ENCODE measurements at regions not wholly inside any gene's neighbourhood (a gene's known extent, or its start where the extent isn't known, plus 50 kb on each side); places are given as distances from the start of the nearest gene placed in this dataset.

- no peak overlapping the region for H3K4me2 ChIP-seq
- no peak overlapping the region for H3K4me3 ChIP-seq (IDR thresholded peaks at IDR 0.05; ENCODE audit: insufficient read depth, low read depth, low read length)
- no peaks in the 10 kb centered on the region for H3K4me1 ChIP-seq (ENCODE audit: low read depth, poor library complexity, severe bottlenecking)
- H4K20me1 ChIP-seq (ENCODE audit: insufficient read depth): no peaks in the 10 kb centered on the region
- H3K36me3 ChIP-seq (ENCODE audit: insufficient read depth): no peaks in the 10 kb centered on the region
- H3K27me3 ChIP-seq (ENCODE audit: insufficient read depth, low read depth): no peaks in the 10 kb centered on the region
- no peak overlapping the region for H2AFZ ChIP-seq (ENCODE audit: low read depth)
- TF ChIP-seq CTCF (conservative IDR thresholded peaks at IDR 0.05; ENCODE audit: low read depth, low read length): no peak
- H3K9ac ChIP-seq: no peak overlapping the region
- no peak overlapping the region for H3K27ac ChIP-seq
- H3K79me2 ChIP-seq (ENCODE audit: insufficient read depth, low read depth): no peaks in the 10 kb centered on the region
Measured at GRCh38 chr4:152236519-152237056, 299.3 kb downstream of the FBXW7 start.

GRCh38 chr4:152235718-152236117 is 300.2 kb downstream of the FBXW7 start:
- H2AFZ ChIP-seq (ENCODE audit: low read depth): no peak overlapping the region
- no peak overlapping the region for H3K4me3 ChIP-seq (IDR thresholded peaks at IDR 0.05; ENCODE audit: insufficient read depth, low read depth, low read length)
- no peak for TF ChIP-seq CTCF (conservative IDR thresholded peaks at IDR 0.05; ENCODE audit: low read depth, low read length)
- no peaks in the 10 kb centered on the region for H3K36me3 ChIP-seq (ENCODE audit: insufficient read depth)
- no peaks in the 10 kb centered on the region for H3K79me2 ChIP-seq (ENCODE audit: insufficient read depth, low read depth)
- no peaks in the 10 kb centered on the region for H3K4me1 ChIP-seq (ENCODE audit: low read depth, poor library complexity, severe bottlenecking)
- H4K20me1 ChIP-seq (ENCODE audit: insufficient read depth): no peaks in the 10 kb centered on the region
- H3K27ac ChIP-seq: no peak overlapping the region
- no peaks in the 10 kb centered on the region for H3K27me3 ChIP-seq (ENCODE audit: insufficient read depth, low read depth)
- H3K9ac ChIP-seq: no peak overlapping the region
- H3K4me2 ChIP-seq: no peak overlapping the region

DNA sequence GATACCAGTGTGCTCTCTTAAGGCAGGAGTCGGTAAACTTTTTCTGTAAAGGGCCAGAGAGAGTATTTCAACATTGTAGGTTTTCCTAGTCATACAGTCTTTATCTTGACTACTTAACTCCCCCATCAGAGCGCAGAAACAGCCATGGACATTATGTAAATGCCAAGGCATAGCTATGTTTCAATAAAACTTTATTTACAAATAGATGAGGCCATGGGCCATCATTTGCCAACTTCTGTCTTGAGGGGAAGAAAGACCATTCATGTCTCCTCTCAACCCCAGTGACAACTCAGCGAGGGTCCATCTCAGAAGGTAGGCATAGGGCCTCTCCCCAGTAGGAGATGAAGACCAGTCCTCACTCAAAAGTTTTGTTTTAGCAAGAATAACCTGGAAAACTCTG is 301.3 kb downstream of the FBXW7 start:
- Histone ChIP-seq H3K36me3 (ENCODE audit: insufficient read depth) (no peaks in the 10 kb centered on the region), H2AFZ (ENCODE audit: low read depth) (no peak overlapping the region), H4K20me1 (ENCODE audit: insufficient read depth) (no peaks in the 10 kb centered on the region), H3K4me3 (IDR thresholded peaks at IDR 0.05; ENCODE audit: insufficient read depth, low read depth, low read length) (no peak overlapping the region), H3K9ac (no peak overlapping the region), H3K4me1 (ENCODE audit: low read depth, poor library complexity, severe bottlenecking) (no peaks in the 10 kb centered on the region), H3K79me2 (ENCODE audit: insufficient read depth, low read depth) (no peaks in the 10 kb centered on the region), H3K27me3 (ENCODE audit: insufficient read depth, low read depth) (no peaks in the 10 kb centered on the region), H3K4me2 (no peak overlapping the region), H3K27ac (no peak overlapping the region)
- no peak for TF ChIP-seq CTCF (conservative IDR thresholded peaks at IDR 0.05; ENCODE audit: low read depth, low read length)

DNA sequence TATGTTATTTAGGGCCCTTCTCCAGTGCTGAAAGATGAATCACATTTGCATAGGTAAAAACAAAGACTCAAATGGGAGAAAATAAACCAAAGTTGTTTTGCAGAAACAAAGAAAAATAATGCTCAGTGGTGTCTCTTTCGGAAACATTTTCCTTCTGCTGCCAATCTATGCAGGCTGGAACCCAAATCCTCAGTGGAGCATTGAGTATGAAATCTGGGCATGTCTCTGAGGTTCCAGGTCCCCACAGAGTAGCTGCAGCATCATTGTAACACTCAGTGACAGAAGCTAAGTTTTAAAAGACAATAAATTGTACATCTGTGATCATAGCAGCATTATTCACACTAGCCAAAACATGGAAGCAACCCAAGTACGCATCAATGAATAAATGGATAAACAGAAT is 303.6 kb downstream of the FBXW7 start:
- H3K79me2 ChIP-seq (ENCODE audit: insufficient read depth, low read depth): no peaks in the 10 kb centered on the region
- H3K9ac ChIP-seq: no peak overlapping the region
- no peaks in the 10 kb centered on the region for H3K36me3 ChIP-seq (ENCODE audit: insufficient read depth)
- H3K27ac ChIP-seq: no peak overlapping the region
- no peak overlapping the region for H3K4me2 ChIP-seq
- H3K4me1 ChIP-seq (ENCODE audit: low read depth, poor library complexity, severe bottlenecking): no peaks in the 10 kb centered on the region
- H3K4me3 ChIP-seq (IDR thresholded peaks at IDR 0.05; ENCODE audit: insufficient read depth, low read depth, low read length): no peak overlapping the region
- TF ChIP-seq CTCF (conservative IDR thresholded peaks at IDR 0.05; ENCODE audit: low read depth, low read length): no peak
- H2AFZ ChIP-seq (ENCODE audit: low read depth): no peak overlapping the region
- no peaks in the 10 kb centered on the region for H4K20me1 ChIP-seq (ENCODE audit: insufficient read depth)
- no peaks in the 10 kb centered on the region for H3K27me3 ChIP-seq (ENCODE audit: insufficient read depth, low read depth)
